Cardiac muscle cell (in vitro differentiated cells and primary cell): ENCODE measurements at regions not wholly inside any gene's neighbourhood (a gene's known extent, or its start where the extent isn't known, plus 50 kb on each side); places are given as distances from the start of the nearest gene placed in this dataset.

Source experiments
- DNase-seq, 2 donors: peaks; one replicate each; pipeline versions ENCODE4 v3.0.0 to v3.0.0-alpha.2; 2010 to 2017; ENCODE audit warnings: low read depth in 1 of 2, low spot score in 1 of 2
- H3K27ac ChIP-seq: fragments of 200-600 bp; sonication (generic); 2 replicates; pipeline ENCODE4 v1.5.1; 2016
- H3K27me3 ChIP-seq: fragments of 200-600 bp; sonication (generic); 2 replicates; pipeline ENCODE4 v1.6.0; 2016; ENCODE audit warnings: control low read depth
- H3K36me3 ChIP-seq: fragments of 200-600 bp; sonication (generic); 2 replicates; pipeline ENCODE4 v1.5.1; 2016; ENCODE audit warnings: control low read depth
- H3K4me1 ChIP-seq: fragments of 200-600 bp; sonication (generic); 2 replicates; pipeline ENCODE4 v1.8.1; 2017; ENCODE audit warnings: low read depth, mild to moderate bottlenecking, mixed run types
- H3K4me3 ChIP-seq: fragments of 200-600 bp; sonication (generic); 2 replicates; pipeline ENCODE4 v1.5.1; 2016; ENCODE audit warnings: mild to moderate bottlenecking
- H3K9me3 ChIP-seq: fragments of 200-600 bp; sonication (generic); 2 replicates; pipeline ENCODE4 v1.5.1; 2017; ENCODE audit warnings: low read depth, mild to moderate bottlenecking, control low read depth
- TF ChIP-seq, protein P1 (sequence below): IDR thresholded peaks from 2 replicates; pipeline ENCODE4 v1.5.1; 2012; ENCODE audit warnings: low read depth, mild to moderate bottlenecking, low read length

GRCh38 chr17:72004611-72005331 is 116.0 kb upstream of the SOX9 start:
- H3K4me1 ChIP-seq: peaks cover 7% of the 10 kb centered on the region
- H3K27ac ChIP-seq: no peak overlapping the region
- H3K9me3 ChIP-seq: no peaks in the 10 kb centered on the region
- TF ChIP-seq, protein P1, sequence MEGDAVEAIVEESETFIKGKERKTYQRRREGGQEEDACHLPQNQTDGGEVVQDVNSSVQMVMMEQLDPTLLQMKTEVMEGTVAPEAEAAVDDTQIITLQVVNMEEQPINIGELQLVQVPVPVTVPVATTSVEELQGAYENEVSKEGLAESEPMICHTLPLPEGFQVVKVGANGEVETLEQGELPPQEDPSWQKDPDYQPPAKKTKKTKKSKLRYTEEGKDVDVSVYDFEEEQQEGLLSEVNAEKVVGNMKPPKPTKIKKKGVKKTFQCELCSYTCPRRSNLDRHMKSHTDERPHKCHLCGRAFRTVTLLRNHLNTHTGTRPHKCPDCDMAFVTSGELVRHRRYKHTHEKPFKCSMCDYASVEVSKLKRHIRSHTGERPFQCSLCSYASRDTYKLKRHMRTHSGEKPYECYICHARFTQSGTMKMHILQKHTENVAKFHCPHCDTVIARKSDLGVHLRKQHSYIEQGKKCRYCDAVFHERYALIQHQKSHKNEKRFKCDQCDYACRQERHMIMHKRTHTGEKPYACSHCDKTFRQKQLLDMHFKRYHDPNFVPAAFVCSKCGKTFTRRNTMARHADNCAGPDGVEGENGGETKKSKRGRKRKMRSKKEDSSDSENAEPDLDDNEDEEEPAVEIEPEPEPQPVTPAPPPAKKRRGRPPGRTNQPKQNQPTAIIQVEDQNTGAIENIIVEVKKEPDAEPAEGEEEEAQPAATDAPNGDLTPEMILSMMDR: no peak
- H3K4me3 ChIP-seq: no peak overlapping the region
- H3K27me3 ChIP-seq: no peaks in the 10 kb centered on the region
- no peaks in the 10 kb centered on the region for H3K36me3 ChIP-seq
- DNase-seq: peak; percentile 5 to 12

GRCh38 chr17:72005332-72006163 is 115.3 kb upstream of the SOX9 start:
- peaks cover 7% of the 10 kb centered on the region for H3K4me1 ChIP-seq
- H3K4me3 ChIP-seq: no peak overlapping the region
- TF ChIP-seq, protein P1: no peak
- H3K27ac ChIP-seq: no peak overlapping the region
- no peak for DNase-seq
- no peaks in the 10 kb centered on the region for H3K36me3 ChIP-seq
- H3K27me3 ChIP-seq: no peaks in the 10 kb centered on the region
- no peaks in the 10 kb centered on the region for H3K9me3 ChIP-seq

GRCh38 chr17:72008236-72008876 is 112.5 kb upstream of the SOX9 start:
- no peak overlapping the region for H3K27ac ChIP-seq
- no peaks in the 10 kb centered on the region for H3K27me3 ChIP-seq
- peak in 1 of 2 donors; percentile 8 for DNase-seq
- H3K4me3 ChIP-seq: no peak overlapping the region
- peaks cover 7% of the 10 kb centered on the region for H3K4me1 ChIP-seq
- H3K36me3 ChIP-seq: no peaks in the 10 kb centered on the region
- H3K9me3 ChIP-seq: no peaks in the 10 kb centered on the region
- TF ChIP-seq, protein P1: no peak

DNA sequence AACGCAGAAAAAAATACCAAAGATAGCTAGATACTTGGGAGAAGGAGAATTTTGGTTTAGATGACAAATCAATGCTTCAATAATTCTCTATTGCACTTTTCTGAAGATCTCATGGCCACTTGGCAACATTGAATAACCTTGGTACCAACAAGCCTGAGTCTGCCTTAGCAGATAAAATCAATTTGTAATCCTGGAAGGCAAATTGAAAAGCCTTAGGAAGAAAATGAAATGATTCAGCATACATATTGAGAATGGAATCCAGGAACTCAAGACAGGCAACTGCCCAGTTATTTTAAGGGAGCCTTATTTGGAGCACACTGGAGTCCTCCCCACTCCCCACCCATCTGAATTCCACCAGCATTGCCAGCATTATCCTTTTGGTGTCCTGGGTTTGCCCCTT is 109.3 kb upstream of the SOX9 start:
- no peaks in the 10 kb centered on the region for H3K4me1 ChIP-seq
- H3K4me3 ChIP-seq: no peak overlapping the region
- DNase-seq: no peak
- no peak overlapping the region for H3K27ac ChIP-seq
- no peaks in the 10 kb centered on the region for H3K27me3 ChIP-seq
- H3K9me3 ChIP-seq: no peaks in the 10 kb centered on the region
- H3K36me3 ChIP-seq: no peaks in the 10 kb centered on the region
- TF ChIP-seq, protein P1: no peak

DNA sequence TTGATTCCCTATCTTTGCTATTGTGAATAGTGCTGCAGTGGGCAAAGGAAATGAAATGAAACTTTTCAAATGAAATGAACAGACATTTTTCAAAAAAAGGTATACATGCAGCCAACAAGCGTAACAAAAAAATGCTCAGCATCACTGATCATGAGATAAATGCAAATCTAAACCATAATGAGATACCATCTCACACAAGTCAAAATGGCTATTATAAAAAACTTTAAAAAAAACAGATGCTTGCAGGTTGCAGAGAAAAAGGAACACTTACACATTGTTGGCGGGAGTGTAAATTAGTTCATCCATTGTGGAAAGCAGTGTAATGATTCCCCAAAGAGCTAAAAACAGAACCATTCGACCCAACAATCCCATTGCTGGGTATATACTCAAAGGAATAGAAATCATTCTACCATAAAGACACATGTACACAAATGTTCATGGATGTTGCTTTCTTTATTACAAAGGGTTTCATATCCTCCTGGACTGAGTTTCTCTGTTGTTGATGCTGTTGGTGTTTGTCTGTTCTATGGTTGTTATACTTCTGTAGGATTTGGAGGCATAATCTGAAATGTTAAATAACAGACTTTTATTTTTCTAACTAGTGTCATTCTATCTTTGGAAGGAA is 99.3 kb upstream of the SOX9 start:
- H3K4me3 ChIP-seq: no peak overlapping the region
- TF ChIP-seq, protein P1: no peak
- H3K9me3 ChIP-seq: no peaks in the 10 kb centered on the region
- H3K27ac ChIP-seq: no peak overlapping the region
- no peaks in the 10 kb centered on the region for H3K4me1 ChIP-seq
- H3K27me3 ChIP-seq: no peaks in the 10 kb centered on the region
- no peak for DNase-seq
- H3K36me3 ChIP-seq: no peaks in the 10 kb centered on the region
